Liver (tissue), 8 donors: ENCODE measurements at regions not wholly inside any gene's neighbourhood (a gene's known extent, or its start where the extent isn't known, plus 50 kb on each side); places are given as distances from the start of the nearest gene placed in this dataset.

Experiments used
- DNase-seq: peaks from one replicate; pipeline ENCODE4 v3.0.0-alpha.2; 2017; ENCODE audit warnings: low spot score
- H3K27ac ChIP-seq, 2 donors: one replicate each; pipeline ENCODE4 v1.7.0; 2013; ENCODE audit warnings: inconsistent platforms in 2 of 2, low read length in 2 of 2, control low read depth in 1 of 2, low read depth in 1 of 2, mild to moderate bottlenecking in 1 of 2
- H3K27me3 ChIP-seq, 4 donors: one replicate each; pipeline versions ENCODE4 v1.6.1 to v1.7.0; 2013; ENCODE audit warnings: low read length in 3 of 4, inconsistent platforms in 1 of 4, mild to moderate bottlenecking in 1 of 4, moderate library complexity in 1 of 4; ENCODE audit not compliant: control insufficient read depth in 4 of 4, insufficient read depth in 4 of 4
- H3K36me3 ChIP-seq, 4 donors: one replicate each; pipeline versions ENCODE4 v1.6.1 to v1.7.0; 2013; ENCODE audit warnings: low read length in 3 of 4, mild to moderate bottlenecking in 3 of 4, low read depth in 1 of 4, moderate library complexity in 1 of 4; ENCODE audit not compliant: control insufficient read depth in 4 of 4, insufficient read depth in 3 of 4
- H3K4me1 ChIP-seq, 4 donors: one replicate each; pipeline versions ENCODE4 v1.6.1 to v1.7.0; 2013; ENCODE audit warnings: low read length in 3 of 4, mild to moderate bottlenecking in 3 of 4, moderate library complexity in 1 of 4; ENCODE audit not compliant: control insufficient read depth in 4 of 4, insufficient read depth in 4 of 4
- H3K4me3 ChIP-seq, 3 donors: one replicate each; pipeline versions ENCODE4 v1.6.1 to v1.7.0; 2013; ENCODE audit warnings: low read length in 3 of 3, control low read depth in 1 of 3, low read depth in 1 of 3, mild to moderate bottlenecking in 1 of 3
- H3K9ac ChIP-seq, 2 donors: one replicate each; pipeline ENCODE4 v1.7.0; 2013; ENCODE audit warnings: low read length in 2 of 2, mild to moderate bottlenecking in 2 of 2, moderate library complexity in 2 of 2, control low read depth in 1 of 2, low read depth in 1 of 2
- H3K9me3 ChIP-seq, 4 donors: one replicate each; pipeline versions ENCODE4 v1.6.1 to v1.7.0; 2013; ENCODE audit warnings: low read length in 3 of 4; ENCODE audit not compliant: control insufficient read depth in 4 of 4
- ATF3 ChIP-seq: IDR thresholded peaks from 2 replicates; pipeline ENCODE4 v1.6.1; 2016; ENCODE audit warnings: antibody characterized with exemption
- CTCF ChIP-seq: fragments of 150-350 bp; IDR thresholded peaks from 2 replicates; pipeline ENCODE4 v1.5.1; 2017; ENCODE audit warnings: improper control_type of control experiment, low read depth, low read length; ENCODE audit not compliant: missing input control
- EGR1 ChIP-seq, 2 donors: IDR thresholded peaks; 2 replicates each; pipeline ENCODE4 v1.6.1; 2016 to 2018; ENCODE audit warnings: antibody characterized with exemption in 2 of 2, low read depth in 2 of 2
- FOXA1 ChIP-seq: IDR thresholded peaks from 2 replicates; pipeline ENCODE4 v1.6.1; 2016; ENCODE audit warnings: antibody characterized with exemption
- FOXA2 ChIP-seq: IDR thresholded peaks from 2 replicates; pipeline ENCODE4 v1.6.1; 2016; ENCODE audit warnings: antibody characterized with exemption
- GABPA ChIP-seq, 2 donors: IDR thresholded peaks in 1 of 2; conservative IDR thresholded peaks in 1 of 2; 2 replicates each; pipeline ENCODE4 v1.6.1; 2016; ENCODE audit warnings: antibody characterized with exemption in 2 of 2, mild to moderate bottlenecking in 1 of 2, moderate library complexity in 1 of 2
- HNF4A ChIP-seq, 2 donors: conservative IDR thresholded peaks; 2 replicates each; pipeline ENCODE4 v1.6.1; 2016; ENCODE audit warnings: antibody characterized with exemption in 2 of 2, mild to moderate bottlenecking in 2 of 2
- HNF4G ChIP-seq: IDR thresholded peaks from 2 replicates; pipeline ENCODE4 v1.6.1; 2016; ENCODE audit warnings: antibody characterized with exemption
- JUND ChIP-seq, 2 donors: IDR thresholded peaks; 2 replicates each; pipeline ENCODE4 v1.6.1; 2016; ENCODE audit warnings: antibody characterized with exemption in 2 of 2
- NR2F2 ChIP-seq: IDR thresholded peaks from 2 replicates; pipeline ENCODE4 v1.6.1; 2016; ENCODE audit warnings: antibody characterized with exemption
- RAD21 ChIP-seq, 2 donors: IDR thresholded peaks; 2 replicates each; pipeline ENCODE4 v1.6.1; 2016; ENCODE audit warnings: antibody characterized with exemption in 2 of 2, mild to moderate bottlenecking in 2 of 2
- RXRA ChIP-seq, 2 donors: IDR thresholded peaks; 2 replicates each; pipeline ENCODE4 v1.6.1; 2017 to 2018; ENCODE audit warnings: antibody characterized with exemption in 2 of 2, mild to moderate bottlenecking in 1 of 2
- SP1 ChIP-seq: IDR thresholded peaks from 2 replicates; pipeline ENCODE4 v1.6.1; 2018; ENCODE audit warnings: antibody characterized with exemption, mild to moderate bottlenecking
- TAF1 ChIP-seq: conservative IDR thresholded peaks from 2 replicates; pipeline ENCODE4 v1.6.1; 2016; ENCODE audit warnings: antibody characterized with exemption, mild to moderate bottlenecking
- YY1 ChIP-seq: IDR thresholded peaks from 2 replicates; pipeline ENCODE4 v1.6.1; 2016; ENCODE audit warnings: antibody characterized with exemption, mild to moderate bottlenecking
- whole genome bisulfite sequencing: extraction: QIAGEN DNeasy Blood & Tissue Kit; methylation state at CpG from one replicate; pipeline ENCODE4 v1.1.7; 2013; 5-methylcytosine and 5-hydroxymethylcytosine counted together
- TF ChIP-seq, protein P1 (sequence below): IDR thresholded peaks from 2 replicates; pipeline ENCODE4 v1.6.1; 2016; ENCODE audit warnings: antibody characterized with exemption, mild to moderate bottlenecking
- TF ChIP-seq, protein P2 (sequence below): IDR thresholded peaks from 2 replicates; pipeline ENCODE4 v1.6.1; 2016; ENCODE audit warnings: antibody characterized with exemption
- TF ChIP-seq, protein P3 (sequence below): IDR thresholded peaks from 2 replicates; pipeline ENCODE4 v1.6.1; 2016; ENCODE audit warnings: antibody characterized with exemption
- donor health status: healthy.
- donor health status: healthy.
- donor health status: healthy.
- donor health status: healthy.
- donor health status: healthy.

DNA sequence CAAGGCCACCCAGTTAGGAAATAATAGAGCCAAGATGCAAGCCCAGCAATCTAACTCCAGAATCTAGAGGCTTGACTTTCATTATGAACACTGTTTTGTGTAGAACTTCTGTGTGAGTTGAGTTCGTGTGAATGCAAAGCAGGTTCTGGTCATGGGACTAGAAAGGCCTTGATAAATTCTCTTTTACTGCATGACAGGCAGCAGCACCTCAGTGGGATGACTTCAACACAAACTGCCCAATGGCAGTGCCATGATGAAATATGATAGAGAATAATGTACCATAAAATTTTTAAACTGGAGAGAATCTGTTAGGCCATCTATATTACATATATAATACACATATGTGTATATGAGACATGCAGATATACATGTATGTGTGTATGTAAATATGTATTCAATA lies 214.5 kb downstream of the KLF5 start (continued):
- TF ChIP-seq, protein P1, sequence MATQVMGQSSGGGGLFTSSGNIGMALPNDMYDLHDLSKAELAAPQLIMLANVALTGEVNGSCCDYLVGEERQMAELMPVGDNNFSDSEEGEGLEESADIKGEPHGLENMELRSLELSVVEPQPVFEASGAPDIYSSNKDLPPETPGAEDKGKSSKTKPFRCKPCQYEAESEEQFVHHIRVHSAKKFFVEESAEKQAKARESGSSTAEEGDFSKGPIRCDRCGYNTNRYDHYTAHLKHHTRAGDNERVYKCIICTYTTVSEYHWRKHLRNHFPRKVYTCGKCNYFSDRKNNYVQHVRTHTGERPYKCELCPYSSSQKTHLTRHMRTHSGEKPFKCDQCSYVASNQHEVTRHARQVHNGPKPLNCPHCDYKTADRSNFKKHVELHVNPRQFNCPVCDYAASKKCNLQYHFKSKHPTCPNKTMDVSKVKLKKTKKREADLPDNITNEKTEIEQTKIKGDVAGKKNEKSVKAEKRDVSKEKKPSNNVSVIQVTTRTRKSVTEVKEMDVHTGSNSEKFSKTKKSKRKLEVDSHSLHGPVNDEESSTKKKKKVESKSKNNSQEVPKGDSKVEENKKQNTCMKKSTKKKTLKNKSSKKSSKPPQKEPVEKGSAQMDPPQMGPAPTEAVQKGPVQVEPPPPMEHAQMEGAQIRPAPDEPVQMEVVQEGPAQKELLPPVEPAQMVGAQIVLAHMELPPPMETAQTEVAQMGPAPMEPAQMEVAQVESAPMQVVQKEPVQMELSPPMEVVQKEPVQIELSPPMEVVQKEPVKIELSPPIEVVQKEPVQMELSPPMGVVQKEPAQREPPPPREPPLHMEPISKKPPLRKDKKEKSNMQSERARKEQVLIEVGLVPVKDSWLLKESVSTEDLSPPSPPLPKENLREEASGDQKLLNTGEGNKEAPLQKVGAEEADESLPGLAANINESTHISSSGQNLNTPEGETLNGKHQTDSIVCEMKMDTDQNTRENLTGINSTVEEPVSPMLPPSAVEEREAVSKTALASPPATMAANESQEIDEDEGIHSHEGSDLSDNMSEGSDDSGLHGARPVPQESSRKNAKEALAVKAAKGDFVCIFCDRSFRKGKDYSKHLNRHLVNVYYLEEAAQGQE: no peak
- TF ChIP-seq EGR1 (IDR thresholded peaks at IDR 0.05; ENCODE audit: low read depth in 2 of 2) (no peak), HNF4G (no peak), HNF4A (conservative IDR thresholded peaks at IDR 0.05) (no peak), SP1 (no peak)

- Histone ChIP-seq H3K4me1 (no peaks in the 10 kb centered on the region), H3K4me3 (no peak overlapping the region), H3K9ac (no peak overlapping the region), H3K9me3 (no peaks in the 10 kb centered on the region), H3K36me3 (no peaks in the 10 kb centered on the region), H3K27me3 (no peaks in the 10 kb centered on the region), H3K27ac (no peak overlapping the region)
- 95% methylated on average over 1 of the region's 1 CpG for WGBS
- DNase-seq: no peak
- TF ChIP-seq TAF1: no peak
- TF ChIP-seq GABPA (IDR thresholded peaks at IDR 0.05 in 1 of 2, conservative IDR thresholded peaks at IDR 0.05 in 1 of 2): no peak
- no peak for TF ChIP-seq CTCF
- no peak for TF ChIP-seq EGR1 (IDR thresholded peaks at IDR 0.05; ENCODE audit: low read depth in 2 of 2)
- no peak for TF ChIP-seq HNF4G
- TF ChIP-seq HNF4A (conservative IDR thresholded peaks at IDR 0.05): no peak
- no peak for TF ChIP-seq JUND (IDR thresholded peaks at IDR 0.05)
- TF ChIP-seq, protein P2, sequence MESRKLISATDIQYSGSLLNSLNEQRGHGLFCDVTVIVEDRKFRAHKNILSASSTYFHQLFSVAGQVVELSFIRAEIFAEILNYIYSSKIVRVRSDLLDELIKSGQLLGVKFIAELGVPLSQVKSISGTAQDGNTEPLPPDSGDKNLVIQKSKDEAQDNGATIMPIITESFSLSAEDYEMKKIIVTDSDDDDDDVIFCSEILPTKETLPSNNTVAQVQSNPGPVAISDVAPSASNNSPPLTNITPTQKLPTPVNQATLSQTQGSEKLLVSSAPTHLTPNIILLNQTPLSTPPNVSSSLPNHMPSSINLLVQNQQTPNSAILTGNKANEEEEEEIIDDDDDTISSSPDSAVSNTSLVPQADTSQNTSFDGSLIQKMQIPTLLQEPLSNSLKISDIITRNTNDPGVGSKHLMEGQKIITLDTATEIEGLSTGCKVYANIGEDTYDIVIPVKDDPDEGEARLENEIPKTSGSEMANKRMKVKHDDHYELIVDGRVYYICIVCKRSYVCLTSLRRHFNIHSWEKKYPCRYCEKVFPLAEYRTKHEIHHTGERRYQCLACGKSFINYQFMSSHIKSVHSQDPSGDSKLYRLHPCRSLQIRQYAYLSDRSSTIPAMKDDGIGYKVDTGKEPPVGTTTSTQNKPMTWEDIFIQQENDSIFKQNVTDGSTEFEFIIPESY: no peak
- TF ChIP-seq ATF3: no peak
- TF ChIP-seq, protein P3, sequence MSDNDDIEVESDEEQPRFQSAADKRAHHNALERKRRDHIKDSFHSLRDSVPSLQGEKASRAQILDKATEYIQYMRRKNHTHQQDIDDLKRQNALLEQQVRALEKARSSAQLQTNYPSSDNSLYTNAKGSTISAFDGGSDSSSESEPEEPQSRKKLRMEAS: no peak
- TF ChIP-seq, protein P1: no peak
- TF ChIP-seq FOXA2: no peak
- no peak for TF ChIP-seq YY1
- no peak for TF ChIP-seq FOXA1
- no peak for TF ChIP-seq RXRA (IDR thresholded peaks at IDR 0.05)
- no peak for TF ChIP-seq NR2F2
- TF ChIP-seq SP1: no peak
- no peak for TF ChIP-seq RAD21 (IDR thresholded peaks at IDR 0.05)
Measured at GRCh38 chr13:73272831-73273230, 214.0 kb downstream of the KLF5 start.
